K562 (cell line): ENCODE measurements at regions not wholly inside any gene's neighbourhood (a gene's known extent, or its start where the extent isn't known, plus 50 kb on each side); places are given as distances from the start of the nearest gene placed in this dataset.

Experiments used
- ZBTB40 ChIP-seq, 2 experiments: fragments of 450-650 bp in 1 of 2; sonication (generic) in 1 of 2; formaldehyde crosslinking in 1 of 2; IDR thresholded peaks; 2 replicates each; pipeline versions ENCODE4 v1.7.1 to v1.9.0; 2016 to 2022; ENCODE audit warnings: inconsistent platforms in 1 of 2, mild to moderate bottlenecking in 1 of 2, missing genetic modification reagents in 1 of 2
- ZBTB49 ChIP-seq: sonication (generic); formaldehyde crosslinking; IDR thresholded peaks from 2 replicates; pipeline ENCODE4 v1.8.0; 2022; ENCODE audit warnings: missing genetic modification reagents, mild to moderate bottlenecking, borderline replicate concordance

GRCh38 chr6:92893741-92894140 lies 525.6 kb downstream of the EPHA7 start (continued):
- TF ChIP-seq ZBTB40 (IDR thresholded peaks at IDR 0.05), result no peak
- no peak for TF ChIP-seq ZBTB40 (CRISPR knock-in tag; IDR thresholded peaks at IDR 0.05)
- no peak for TF ChIP-seq ZBTB49 (CRISPR knock-in tag)
